CD4-positive, alpha-beta T cell (primary cell): ENCODE measurements at regions not wholly inside any gene's neighbourhood (a gene's known extent, or its start where the extent isn't known, plus 50 kb on each side); places are given as distances from the start of the nearest gene placed in this dataset.

Experiments used
- ATAC-seq: fragments of 200-7000 bp; cut with Tn5 transposase; one replicate; pipeline ENCODE4 v1.10.0; 2022; ENCODE audit warnings: mild to moderate bottlenecking; ENCODE audit not compliant: poor library complexity
- CTCF ChIA-PET: fragments of 350-600 bp; sonication (Branson Sonifier 250); formaldehyde crosslinking; loops from one replicate; lab custom pipeline; 2021; ENCODE audit warnings: antibody characterized with exemption, inconsistent platforms; lab: Charles Lee
- POLR2A ChIA-PET: fragments of 350-600 bp; sonication (Branson Sonifier 250); formaldehyde crosslinking; loops from one replicate; lab custom pipeline; 2021; ENCODE audit warnings: antibody characterized with exemption, inconsistent platforms; lab: Charles Lee
- DNase-seq, 14 experiments: peaks; one replicate each; pipeline ENCODE4 v3.0.0-alpha.2; 2013 to 2020; ENCODE audit warnings: mixed read lengths in 2 of 14
- H3K27ac ChIP-seq, 2 donors: one replicate each; pipeline versions ENCODE4 v1.5.1 to v1.7.0; 2013; ENCODE audit warnings: low read length in 2 of 2, low read depth in 1 of 2, mild to moderate bottlenecking in 1 of 2
- H3K27me3 ChIP-seq, 2 experiments: 1 replicate in 1 of 2; 2 replicates in 1 of 2; pipeline versions ENCODE4 v1.6.1 to v1.7.0; 2013; ENCODE audit warnings: low read length in 2 of 2, control low read depth in 1 of 2, mild to moderate bottlenecking in 1 of 2, moderate library complexity in 1 of 2; ENCODE audit not compliant: insufficient read depth in 2 of 2, control insufficient read depth in 1 of 2
- H3K36me3 ChIP-seq: one replicate; pipeline ENCODE4 v1.6.1; 2013; ENCODE audit warnings: low read length, control low read depth; ENCODE audit not compliant: insufficient read depth
- H3K4me1 ChIP-seq: one replicate; pipeline ENCODE4 v1.6.1; 2013; ENCODE audit warnings: low read length, control low read depth; ENCODE audit not compliant: insufficient read depth
- H3K4me3 ChIP-seq: one replicate; pipeline ENCODE4 v1.5.1; 2013; ENCODE audit warnings: mild to moderate bottlenecking, low read length, moderate library complexity
- H3K9me3 ChIP-seq, 2 experiments: 1 replicate in 1 of 2; 2 replicates in 1 of 2; pipeline versions ENCODE4 v1.6.1 to v1.7.0; 2013; ENCODE audit warnings: low read length in 2 of 2, mild to moderate bottlenecking in 2 of 2, control low read depth in 1 of 2, moderate library complexity in 1 of 2; ENCODE audit not compliant: control insufficient read depth in 1 of 2, insufficient read depth in 1 of 2
- H3K27ac Mint-ChIP-seq: one replicate; pipeline ENCODE4 v1.8.0; 2020; ENCODE audit warnings: mixed read lengths
- H3K27me3 Mint-ChIP-seq: one replicate; pipeline ENCODE4 v1.8.0; 2021; ENCODE audit warnings: mixed read lengths
- H3K36me3 Mint-ChIP-seq: one replicate; pipeline ENCODE4 v1.8.0; 2021; ENCODE audit warnings: low read depth, mixed read lengths
- H3K4me1 Mint-ChIP-seq: one replicate; pipeline ENCODE4 v1.8.0; 2021; ENCODE audit warnings: low read depth, mixed read lengths
- H3K4me3 Mint-ChIP-seq: one replicate; pipeline ENCODE4 v1.8.0; 2020; ENCODE audit warnings: mild to moderate bottlenecking, mixed read lengths
- H3K9me3 Mint-ChIP-seq: one replicate; pipeline ENCODE4 v1.8.0; 2020; ENCODE audit warnings: mixed read lengths
- intact Hi-C, 2 experiments: fragments of 100-400 bp; cut with DNase I in 1 of 2; cut with micrococcal nuclease in 1 of 2; formaldehyde crosslinking; loops; one replicate each; pipeline versions ENCODE4 v1.15.1 to v1.9.0; 2023 to 2025; cut with DNase I, micrococcal nuclease
- TF ChIP-seq, protein P1 (sequence below): fragments of 200-600 bp; IDR thresholded peaks from one replicate; pipeline ENCODE4 v1.8.0; 2022; ENCODE audit warnings: antibody characterized with exemption, mild to moderate bottlenecking

DNA sequence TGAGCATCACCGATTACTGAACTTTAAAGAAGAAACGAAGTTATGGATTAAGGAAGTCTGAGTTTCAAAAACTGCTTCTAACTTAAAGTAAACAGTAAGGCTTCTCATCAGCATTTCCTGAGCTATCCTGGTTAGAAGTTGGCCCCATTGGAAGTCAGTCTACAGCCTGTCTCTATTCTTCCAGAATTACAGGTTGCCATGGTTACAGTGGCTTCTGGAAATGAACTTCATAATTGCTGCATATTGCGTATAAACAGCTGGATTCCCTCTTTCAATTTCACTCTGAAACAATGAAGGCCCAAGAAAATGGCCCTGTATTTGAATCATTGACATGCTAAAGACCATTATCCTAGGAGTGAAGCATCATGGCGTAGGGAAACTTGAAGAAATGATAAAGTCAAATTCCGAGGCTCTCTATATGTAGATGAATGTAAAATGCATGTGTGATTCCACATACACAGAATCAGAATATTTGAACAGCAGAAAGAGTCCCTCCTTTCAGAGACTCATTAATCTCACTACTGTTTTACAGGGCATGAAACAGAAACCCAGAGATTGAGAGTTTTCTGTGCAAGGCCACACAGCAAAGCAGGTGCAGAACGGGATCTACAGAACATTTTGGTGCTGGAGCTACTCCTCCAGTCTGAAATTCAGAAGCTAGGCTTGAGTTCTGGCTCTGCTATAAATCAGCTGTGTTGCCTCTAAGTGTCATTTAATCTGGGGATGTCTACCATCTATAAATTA, 856.4 kb upstream of the CELF4 start:
- Histone ChIP-seq H3K9me3 (peaks cover 0 to 5% of the 10 kb centered on the region in 2 experiments), H3K36me3 (no peaks in the 10 kb centered on the region), H3K27me3 (no peaks in the 10 kb centered on the region), H3K27ac (no peak overlapping the region), H3K4me1 (no peaks in the 10 kb centered on the region), H3K4me3 (no peak overlapping the region)
- Mint-ChIP-seq H3K9me3 (no peaks in the 10 kb centered on the region), H3K27me3 (no peaks in the 10 kb centered on the region), H3K27ac (no peak overlapping the region), H3K4me3 (no peak overlapping the region), H3K36me3 (no peaks in the 10 kb centered on the region), H3K4me1 (no peaks in the 10 kb centered on the region)
- ChIA-PET CTCF (no interaction called here), POLR2A (no interaction called here)
- ATAC-seq (no peak), DNase-seq (no peak)
- intact Hi-C loops: no loop called here
- TF ChIP-seq, protein P1, sequence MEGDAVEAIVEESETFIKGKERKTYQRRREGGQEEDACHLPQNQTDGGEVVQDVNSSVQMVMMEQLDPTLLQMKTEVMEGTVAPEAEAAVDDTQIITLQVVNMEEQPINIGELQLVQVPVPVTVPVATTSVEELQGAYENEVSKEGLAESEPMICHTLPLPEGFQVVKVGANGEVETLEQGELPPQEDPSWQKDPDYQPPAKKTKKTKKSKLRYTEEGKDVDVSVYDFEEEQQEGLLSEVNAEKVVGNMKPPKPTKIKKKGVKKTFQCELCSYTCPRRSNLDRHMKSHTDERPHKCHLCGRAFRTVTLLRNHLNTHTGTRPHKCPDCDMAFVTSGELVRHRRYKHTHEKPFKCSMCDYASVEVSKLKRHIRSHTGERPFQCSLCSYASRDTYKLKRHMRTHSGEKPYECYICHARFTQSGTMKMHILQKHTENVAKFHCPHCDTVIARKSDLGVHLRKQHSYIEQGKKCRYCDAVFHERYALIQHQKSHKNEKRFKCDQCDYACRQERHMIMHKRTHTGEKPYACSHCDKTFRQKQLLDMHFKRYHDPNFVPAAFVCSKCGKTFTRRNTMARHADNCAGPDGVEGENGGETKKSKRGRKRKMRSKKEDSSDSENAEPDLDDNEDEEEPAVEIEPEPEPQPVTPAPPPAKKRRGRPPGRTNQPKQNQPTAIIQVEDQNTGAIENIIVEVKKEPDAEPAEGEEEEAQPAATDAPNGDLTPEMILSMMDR: no peak

DNA sequence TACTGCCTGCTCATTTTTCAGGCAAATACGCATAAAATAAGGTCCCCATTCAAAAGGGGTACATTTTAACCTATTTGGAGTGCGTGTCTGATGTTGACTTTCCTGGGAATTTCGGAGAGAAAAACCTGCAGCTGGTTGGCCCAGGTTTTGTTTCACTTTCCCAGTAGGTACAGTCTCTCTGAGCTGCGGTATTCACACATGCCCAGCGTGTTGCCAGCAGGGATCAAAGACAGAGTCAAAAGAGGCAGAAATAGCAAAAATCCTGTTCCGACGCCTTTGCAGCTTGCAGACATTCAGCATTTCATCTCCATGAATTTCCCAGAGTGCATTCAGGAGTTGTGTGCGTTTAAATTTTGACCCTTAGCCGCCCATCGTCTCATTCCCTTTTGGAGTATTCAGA, 855.4 kb upstream of the CELF4 start:
- Histone ChIP-seq H3K4me3 (no peak overlapping the region), H3K9me3 (peaks cover 0 to 3% of the 10 kb centered on the region in 2 experiments), H3K4me1 (no peaks in the 10 kb centered on the region), H3K27ac (no peak overlapping the region), H3K36me3 (no peaks in the 10 kb centered on the region), H3K27me3 (no peaks in the 10 kb centered on the region)
- TF ChIP-seq, protein P1: no peak
- CTCF ChIA-PET: no interaction called here
- Mint-ChIP-seq H3K27ac (no peak overlapping the region), H3K4me3 (no peak overlapping the region), H3K9me3 (no peaks in the 10 kb centered on the region), H3K4me1 (no peaks in the 10 kb centered on the region), H3K36me3 (no peaks in the 10 kb centered on the region), H3K27me3 (no peaks in the 10 kb centered on the region)
- ATAC-seq (no peak), DNase-seq (no peak)
- POLR2A ChIA-PET: no interaction called here
- intact Hi-C loops: no loop called here

DNA sequence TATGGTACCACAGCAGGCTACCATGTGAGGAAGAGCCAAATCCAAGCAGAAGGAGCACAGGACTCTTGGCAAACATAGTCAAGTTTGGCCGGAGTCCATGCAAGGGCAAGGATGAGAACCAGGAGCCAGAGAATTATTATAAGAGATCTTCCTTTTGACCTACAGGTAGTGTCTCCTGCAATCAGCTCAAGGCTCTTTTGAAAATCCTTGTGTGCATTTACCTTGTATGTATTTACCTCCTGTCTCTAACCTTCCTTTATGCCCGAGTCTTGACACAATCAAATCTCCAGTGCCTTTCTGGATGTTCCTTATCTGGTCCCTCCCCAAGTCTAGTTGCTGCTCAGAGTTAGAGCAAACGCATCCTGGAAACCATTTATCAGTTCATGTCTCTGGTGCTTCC, 855.0 kb upstream of the CELF4 start:
- Mint-ChIP-seq H3K27ac (no peak overlapping the region), H3K36me3 (no peaks in the 10 kb centered on the region), H3K27me3 (no peaks in the 10 kb centered on the region), H3K4me1 (no peaks in the 10 kb centered on the region), H3K4me3 (no peak overlapping the region), H3K9me3 (no peaks in the 10 kb centered on the region)
- DNase-seq: no peak
- no peaks in the 10 kb centered on the region for H3K4me1 ChIP-seq
- H3K9me3 ChIP-seq: peaks cover 0 to 2% of the 10 kb centered on the region in 2 experiments
- H3K4me3 ChIP-seq: no peak overlapping the region
- no peaks in the 10 kb centered on the region for H3K36me3 ChIP-seq
- intact Hi-C loops: no loop called here
- ChIA-PET POLR2A (no interaction called here), CTCF (no interaction called here)
- no peak for ATAC-seq
- TF ChIP-seq, protein P1: no peak
- H3K27me3 ChIP-seq: no peaks in the 10 kb centered on the region
- H3K27ac ChIP-seq: no peak overlapping the region
